ENCODE measurements at regions not wholly inside any gene's neighbourhood (a gene's known extent, or its start where the extent isn't known, plus 50 kb on each side); places are given as distances from the start of the nearest gene placed in this dataset.

GRCh38 chr7:119706608-119707007 lies 566.4 kb upstream of the KCND2 start:
- Histone ChIP-seq H3K36me3 (ENCODE audit: control insufficient read depth, low read length) (no peaks in the 10 kb centered on the region), H3K4me3 (ENCODE audit: low read length) (no peak overlapping the region), H4K20me1 (ENCODE audit: control insufficient read depth, insufficient read depth, low read depth, low read length) (no peaks in the 10 kb centered on the region), H3K4me1 (ENCODE audit: control insufficient read depth, low read length) (no peaks in the 10 kb centered on the region), H3K4me2 (ENCODE audit: low read length) (no peak overlapping the region), H3F3A (ENCODE audit: control insufficient read depth, insufficient read depth) (no peaks in the 10 kb centered on the region), H3K27ac (ENCODE audit: low read depth, low read length) (no peak overlapping the region), H3K27me3 (ENCODE audit: control insufficient read depth, low read length) (no peaks in the 10 kb centered on the region), H3K79me2 (ENCODE audit: control insufficient read depth, low read length) (no peaks in the 10 kb centered on the region), H3K9me2 (replicated peaks; ENCODE audit: control insufficient read depth, low read length) (no peaks in the 10 kb centered on the region), H3K9me3 (ENCODE audit: control insufficient read depth, insufficient read depth, low read length) (no peaks in the 10 kb centered on the region)
- no peak for TF ChIP-seq EZH2phosphoT487 (IDR thresholded peaks at IDR 0.05; ENCODE audit: borderline replicate concordance, low read length)
- TF ChIP-seq, protein P1, sequence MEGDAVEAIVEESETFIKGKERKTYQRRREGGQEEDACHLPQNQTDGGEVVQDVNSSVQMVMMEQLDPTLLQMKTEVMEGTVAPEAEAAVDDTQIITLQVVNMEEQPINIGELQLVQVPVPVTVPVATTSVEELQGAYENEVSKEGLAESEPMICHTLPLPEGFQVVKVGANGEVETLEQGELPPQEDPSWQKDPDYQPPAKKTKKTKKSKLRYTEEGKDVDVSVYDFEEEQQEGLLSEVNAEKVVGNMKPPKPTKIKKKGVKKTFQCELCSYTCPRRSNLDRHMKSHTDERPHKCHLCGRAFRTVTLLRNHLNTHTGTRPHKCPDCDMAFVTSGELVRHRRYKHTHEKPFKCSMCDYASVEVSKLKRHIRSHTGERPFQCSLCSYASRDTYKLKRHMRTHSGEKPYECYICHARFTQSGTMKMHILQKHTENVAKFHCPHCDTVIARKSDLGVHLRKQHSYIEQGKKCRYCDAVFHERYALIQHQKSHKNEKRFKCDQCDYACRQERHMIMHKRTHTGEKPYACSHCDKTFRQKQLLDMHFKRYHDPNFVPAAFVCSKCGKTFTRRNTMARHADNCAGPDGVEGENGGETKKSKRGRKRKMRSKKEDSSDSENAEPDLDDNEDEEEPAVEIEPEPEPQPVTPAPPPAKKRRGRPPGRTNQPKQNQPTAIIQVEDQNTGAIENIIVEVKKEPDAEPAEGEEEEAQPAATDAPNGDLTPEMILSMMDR (IDR thresholded peaks at IDR 0.05; ENCODE audit: low read depth, low read length, poor library complexity, severe bottlenecking) = no peak

- Histone ChIP-seq H3K9me2 (replicated peaks; ENCODE audit: control insufficient read depth, low read length) (no peaks in the 10 kb centered on the region), H3K4me2 (ENCODE audit: low read length) (no peak overlapping the region)
These were observed 564.1 kb upstream of the KCND2 start for GRCh38 chr7:119708891-119709290.

GRCh38 chr7:119711104-119711503 lies 561.9 kb upstream of the KCND2 start:
- no peaks in the 10 kb centered on the region for H3F3A ChIP-seq (ENCODE audit: control insufficient read depth, insufficient read depth)
- TF ChIP-seq EZH2phosphoT487 (IDR thresholded peaks at IDR 0.05; ENCODE audit: borderline replicate concordance, low read length) = no peak
- TF ChIP-seq, protein P1 (IDR thresholded peaks at IDR 0.05; ENCODE audit: low read depth, low read length, poor library complexity, severe bottlenecking) = no peak
- H3K27me3 ChIP-seq (ENCODE audit: control insufficient read depth, low read length) = no peaks in the 10 kb centered on the region
- H4K20me1 ChIP-seq (ENCODE audit: control insufficient read depth, insufficient read depth, low read depth, low read length) = no peaks in the 10 kb centered on the region
- H3K79me2 ChIP-seq (ENCODE audit: control insufficient read depth, low read length) = no peaks in the 10 kb centered on the region
- H3K9me3 ChIP-seq (ENCODE audit: control insufficient read depth, insufficient read depth, low read length) = no peaks in the 10 kb centered on the region
- H3K4me1 ChIP-seq (ENCODE audit: control insufficient read depth, low read length) = no peaks in the 10 kb centered on the region
- H3K36me3 ChIP-seq (ENCODE audit: control insufficient read depth, low read length) = no peaks in the 10 kb centered on the region
- H3K9me2 ChIP-seq (replicated peaks; ENCODE audit: control insufficient read depth, low read length) = no peaks in the 10 kb centered on the region
- H3K4me3 ChIP-seq (ENCODE audit: low read length) = no peak overlapping the region
- no peak overlapping the region for H3K4me2 ChIP-seq (ENCODE audit: low read length)
- H3K27ac ChIP-seq (ENCODE audit: low read depth, low read length) = no peak overlapping the region

More at GRCh38 chr7:119708891-119709290, 564.1 kb upstream of the KCND2 start:
- no peaks in the 10 kb centered on the region for H4K20me1 ChIP-seq (ENCODE audit: control insufficient read depth, insufficient read depth, low read depth, low read length)
- TF ChIP-seq, protein P1 (IDR thresholded peaks at IDR 0.05; ENCODE audit: low read depth, low read length, poor library complexity, severe bottlenecking) = no peak
- H3K4me1 ChIP-seq (ENCODE audit: control insufficient read depth, low read length) = no peaks in the 10 kb centered on the region
- no peaks in the 10 kb centered on the region for H3F3A ChIP-seq (ENCODE audit: control insufficient read depth, insufficient read depth)
- H3K4me3 ChIP-seq (ENCODE audit: low read length) = no peak overlapping the region
- H3K9me3 ChIP-seq (ENCODE audit: control insufficient read depth, insufficient read depth, low read length) = no peaks in the 10 kb centered on the region
- no peaks in the 10 kb centered on the region for H3K79me2 ChIP-seq (ENCODE audit: control insufficient read depth, low read length)
- H3K27me3 ChIP-seq (ENCODE audit: control insufficient read depth, low read length) = no peaks in the 10 kb centered on the region
- H3K27ac ChIP-seq (ENCODE audit: low read depth, low read length) = no peak overlapping the region
- H3K36me3 ChIP-seq (ENCODE audit: control insufficient read depth, low read length) = no peaks in the 10 kb centered on the region

Measured in DOHH2 (cell line).